ENCODE measurements at regions not wholly inside any gene's neighbourhood (a gene's known extent, or its start where the extent isn't known, plus 50 kb on each side); places are given as distances from the start of the nearest gene placed in this dataset.

DNA sequence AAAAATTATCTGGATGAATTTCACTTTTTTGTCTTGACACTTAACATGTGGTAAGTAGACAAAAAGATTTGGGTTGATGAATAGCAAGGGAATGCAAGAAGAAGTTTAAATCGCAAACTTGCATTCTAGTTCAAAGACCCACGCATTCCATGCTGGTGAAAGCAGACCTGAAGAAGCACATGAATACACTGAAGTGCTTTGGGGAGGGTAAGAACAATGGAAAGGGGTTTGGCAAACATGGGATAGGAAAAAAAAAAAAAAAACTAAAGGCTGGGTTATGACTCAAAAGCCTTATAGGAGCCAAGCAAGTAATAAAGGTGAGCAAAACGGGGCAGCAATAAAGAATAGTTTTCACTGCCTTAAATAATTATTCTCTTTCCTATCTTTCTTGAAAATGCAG, 450.2 kb downstream of the LMO4 start:
- TF ChIP-seq, protein P1, sequence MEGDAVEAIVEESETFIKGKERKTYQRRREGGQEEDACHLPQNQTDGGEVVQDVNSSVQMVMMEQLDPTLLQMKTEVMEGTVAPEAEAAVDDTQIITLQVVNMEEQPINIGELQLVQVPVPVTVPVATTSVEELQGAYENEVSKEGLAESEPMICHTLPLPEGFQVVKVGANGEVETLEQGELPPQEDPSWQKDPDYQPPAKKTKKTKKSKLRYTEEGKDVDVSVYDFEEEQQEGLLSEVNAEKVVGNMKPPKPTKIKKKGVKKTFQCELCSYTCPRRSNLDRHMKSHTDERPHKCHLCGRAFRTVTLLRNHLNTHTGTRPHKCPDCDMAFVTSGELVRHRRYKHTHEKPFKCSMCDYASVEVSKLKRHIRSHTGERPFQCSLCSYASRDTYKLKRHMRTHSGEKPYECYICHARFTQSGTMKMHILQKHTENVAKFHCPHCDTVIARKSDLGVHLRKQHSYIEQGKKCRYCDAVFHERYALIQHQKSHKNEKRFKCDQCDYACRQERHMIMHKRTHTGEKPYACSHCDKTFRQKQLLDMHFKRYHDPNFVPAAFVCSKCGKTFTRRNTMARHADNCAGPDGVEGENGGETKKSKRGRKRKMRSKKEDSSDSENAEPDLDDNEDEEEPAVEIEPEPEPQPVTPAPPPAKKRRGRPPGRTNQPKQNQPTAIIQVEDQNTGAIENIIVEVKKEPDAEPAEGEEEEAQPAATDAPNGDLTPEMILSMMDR (IDR thresholded peaks at IDR 0.05; ENCODE audit: low read depth, low read length, missing input control), result no peak
- no peak for TF ChIP-seq GABPA (IDR thresholded peaks at IDR 0.05 in 1 of 2, conservative IDR thresholded peaks at IDR 0.05 in 1 of 2)
- TF ChIP-seq, protein P2, sequence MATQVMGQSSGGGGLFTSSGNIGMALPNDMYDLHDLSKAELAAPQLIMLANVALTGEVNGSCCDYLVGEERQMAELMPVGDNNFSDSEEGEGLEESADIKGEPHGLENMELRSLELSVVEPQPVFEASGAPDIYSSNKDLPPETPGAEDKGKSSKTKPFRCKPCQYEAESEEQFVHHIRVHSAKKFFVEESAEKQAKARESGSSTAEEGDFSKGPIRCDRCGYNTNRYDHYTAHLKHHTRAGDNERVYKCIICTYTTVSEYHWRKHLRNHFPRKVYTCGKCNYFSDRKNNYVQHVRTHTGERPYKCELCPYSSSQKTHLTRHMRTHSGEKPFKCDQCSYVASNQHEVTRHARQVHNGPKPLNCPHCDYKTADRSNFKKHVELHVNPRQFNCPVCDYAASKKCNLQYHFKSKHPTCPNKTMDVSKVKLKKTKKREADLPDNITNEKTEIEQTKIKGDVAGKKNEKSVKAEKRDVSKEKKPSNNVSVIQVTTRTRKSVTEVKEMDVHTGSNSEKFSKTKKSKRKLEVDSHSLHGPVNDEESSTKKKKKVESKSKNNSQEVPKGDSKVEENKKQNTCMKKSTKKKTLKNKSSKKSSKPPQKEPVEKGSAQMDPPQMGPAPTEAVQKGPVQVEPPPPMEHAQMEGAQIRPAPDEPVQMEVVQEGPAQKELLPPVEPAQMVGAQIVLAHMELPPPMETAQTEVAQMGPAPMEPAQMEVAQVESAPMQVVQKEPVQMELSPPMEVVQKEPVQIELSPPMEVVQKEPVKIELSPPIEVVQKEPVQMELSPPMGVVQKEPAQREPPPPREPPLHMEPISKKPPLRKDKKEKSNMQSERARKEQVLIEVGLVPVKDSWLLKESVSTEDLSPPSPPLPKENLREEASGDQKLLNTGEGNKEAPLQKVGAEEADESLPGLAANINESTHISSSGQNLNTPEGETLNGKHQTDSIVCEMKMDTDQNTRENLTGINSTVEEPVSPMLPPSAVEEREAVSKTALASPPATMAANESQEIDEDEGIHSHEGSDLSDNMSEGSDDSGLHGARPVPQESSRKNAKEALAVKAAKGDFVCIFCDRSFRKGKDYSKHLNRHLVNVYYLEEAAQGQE (IDR thresholded peaks at IDR 0.05), result no peak
- TF ChIP-seq RXRA (IDR thresholded peaks at IDR 0.05), result no peak
- TF ChIP-seq TAF1 (conservative IDR thresholded peaks at IDR 0.05), result no peak
- no peak for TF ChIP-seq SP1 (IDR thresholded peaks at IDR 0.05)
- TF ChIP-seq EGR1 (IDR thresholded peaks at IDR 0.05; ENCODE audit: low read depth in 2 of 2), result no peak
- TF ChIP-seq, protein P3, sequence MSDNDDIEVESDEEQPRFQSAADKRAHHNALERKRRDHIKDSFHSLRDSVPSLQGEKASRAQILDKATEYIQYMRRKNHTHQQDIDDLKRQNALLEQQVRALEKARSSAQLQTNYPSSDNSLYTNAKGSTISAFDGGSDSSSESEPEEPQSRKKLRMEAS (IDR thresholded peaks at IDR 0.05), result no peak
- TF ChIP-seq HNF4A (conservative IDR thresholded peaks at IDR 0.05), result no peak
- TF ChIP-seq, protein P4, sequence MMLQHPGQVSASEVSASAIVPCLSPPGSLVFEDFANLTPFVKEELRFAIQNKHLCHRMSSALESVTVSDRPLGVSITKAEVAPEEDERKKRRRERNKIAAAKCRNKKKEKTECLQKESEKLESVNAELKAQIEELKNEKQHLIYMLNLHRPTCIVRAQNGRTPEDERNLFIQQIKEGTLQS (IDR thresholded peaks at IDR 0.05), result no peak
- TF ChIP-seq, protein P5, sequence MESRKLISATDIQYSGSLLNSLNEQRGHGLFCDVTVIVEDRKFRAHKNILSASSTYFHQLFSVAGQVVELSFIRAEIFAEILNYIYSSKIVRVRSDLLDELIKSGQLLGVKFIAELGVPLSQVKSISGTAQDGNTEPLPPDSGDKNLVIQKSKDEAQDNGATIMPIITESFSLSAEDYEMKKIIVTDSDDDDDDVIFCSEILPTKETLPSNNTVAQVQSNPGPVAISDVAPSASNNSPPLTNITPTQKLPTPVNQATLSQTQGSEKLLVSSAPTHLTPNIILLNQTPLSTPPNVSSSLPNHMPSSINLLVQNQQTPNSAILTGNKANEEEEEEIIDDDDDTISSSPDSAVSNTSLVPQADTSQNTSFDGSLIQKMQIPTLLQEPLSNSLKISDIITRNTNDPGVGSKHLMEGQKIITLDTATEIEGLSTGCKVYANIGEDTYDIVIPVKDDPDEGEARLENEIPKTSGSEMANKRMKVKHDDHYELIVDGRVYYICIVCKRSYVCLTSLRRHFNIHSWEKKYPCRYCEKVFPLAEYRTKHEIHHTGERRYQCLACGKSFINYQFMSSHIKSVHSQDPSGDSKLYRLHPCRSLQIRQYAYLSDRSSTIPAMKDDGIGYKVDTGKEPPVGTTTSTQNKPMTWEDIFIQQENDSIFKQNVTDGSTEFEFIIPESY (IDR thresholded peaks at IDR 0.05), result no peak
- TF ChIP-seq JUND (IDR thresholded peaks at IDR 0.05), result no peak
- no peak for TF ChIP-seq FOXA1 (IDR thresholded peaks at IDR 0.05)
- TF ChIP-seq RAD21 (IDR thresholded peaks at IDR 0.05), result no peak
